ENCODE measurements at regions not wholly inside any gene's neighbourhood (a gene's known extent, or its start where the extent isn't known, plus 50 kb on each side); places are given as distances from the start of the nearest gene placed in this dataset.

DNA sequence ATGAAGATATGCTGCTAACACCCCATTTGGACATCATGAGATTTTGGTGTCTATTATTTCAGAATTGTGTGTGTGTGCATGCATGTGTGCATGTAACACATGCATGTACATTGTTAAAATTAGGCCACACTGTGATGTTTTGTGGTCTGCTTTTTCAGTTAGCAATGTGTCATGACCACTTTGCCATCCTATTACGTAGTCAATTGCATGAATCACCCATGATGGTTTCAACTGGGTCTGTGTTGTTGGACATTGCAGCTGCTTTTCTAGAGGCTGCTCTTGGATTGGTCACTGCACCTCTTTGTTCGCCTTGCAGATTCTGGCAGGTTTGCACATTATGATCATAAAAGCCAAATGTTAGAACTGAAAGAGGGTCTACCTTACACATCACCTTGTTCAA is 101.0 kb upstream of the THBS1 start:
- Histone ChIP-seq H3K27ac (ENCODE audit: insufficient read depth, low read depth, low read length) (no peak overlapping the region), H3K9me3 (replicated peaks; ENCODE audit: control insufficient read depth, insufficient read depth, low read length) (no peaks in the 10 kb centered on the region), H3K27me3 (ENCODE audit: control insufficient read depth in 2 of 2, insufficient read depth in 2 of 2, low read length in 2 of 2) (no peaks in the 10 kb centered on the region), H3K9me1 (replicated peaks; ENCODE audit: control insufficient read depth, extremely low read depth, insufficient read depth, low read length) (no peaks in the 10 kb centered on the region), H3K4me1 (ENCODE audit: control insufficient read depth, extremely low read depth, insufficient read depth, low read length) (peaks cover 3% of the 10 kb centered on the region), H3K4me3 (replicated peaks in 1 of 3; ENCODE audit: insufficient read depth in 1 of 3, low read depth in 1 of 3, low read length in 3 of 3) (no peak overlapping the region), H4K20me1 (replicated peaks; ENCODE audit: control insufficient read depth, extremely low read depth, insufficient read depth, low read length) (no peaks in the 10 kb centered on the region), H3K79me2 (ENCODE audit: control insufficient read depth, insufficient read depth, low read length) (no peaks in the 10 kb centered on the region), H2AFZ (ENCODE audit: low read depth, low read length) (no peak overlapping the region), H3K36me3 (ENCODE audit: control insufficient read depth in 2 of 2, extremely low read depth in 1 of 2, insufficient read depth in 2 of 2, low read length in 2 of 2) (no peaks in the 10 kb centered on the region), H3K9ac (replicated peaks; ENCODE audit: extremely low read depth, insufficient read depth, low read length) (no peak overlapping the region), H3K4me2 (ENCODE audit: insufficient read depth, low read length) (no peak overlapping the region)
- TF ChIP-seq POLR2A (IDR thresholded peaks at IDR 0.05; ENCODE audit: low read depth, low read length) (no peak), MAX (IDR thresholded peaks at IDR 0.05; ENCODE audit: insufficient read depth, insufficient read length) (no peak), POLR2AphosphoS5 (IDR thresholded peaks at IDR 0.05; ENCODE audit: insufficient read depth, low read depth, low read length) (no peak), JUN (IDR thresholded peaks at IDR 0.05; ENCODE audit: borderline replicate concordance, insufficient read depth, insufficient read length, low read depth) (no peak), MYC (IDR thresholded peaks at IDR 0.05; ENCODE audit: low read depth, low read length) (no peak), FOS (IDR thresholded peaks at IDR 0.05; ENCODE audit: borderline replicate concordance, insufficient read depth, low read length) (no peak), EZH2 (IDR thresholded peaks at IDR 0.05; ENCODE audit: borderline replicate concordance, low read depth, low read length, severe bottlenecking) (no peak), GATA2 (IDR thresholded peaks at IDR 0.05; ENCODE audit: insufficient read depth, insufficient read length, low read depth, low read length) (no peak), CTCF (IDR thresholded peaks at IDR 0.05; ENCODE audit: extremely low read depth in 1 of 2, insufficient read depth in 1 of 2, low read depth in 1 of 2, low read length in 2 of 2) (no peak)
- FAIRE-seq (no peak), DNase-seq (ENCODE audit: low read depth, low spot score) (no peak)
- ChIA-PET CTCF (interaction anchor here (2.0 kb wide), 1 partner anchor 12 kb away, joined by 7 read pairs; no protein-coding TSS in a partner anchor), POLR2A (no interaction called here)
- dilution Hi-C loops (cut with MboI; ENCODE audit: extremely low pct_ligation_motif_present, low sequenced_read_pairs) (no loop called here), intact Hi-C loops (cut with micrococcal nuclease) (loop anchor here (10.0 kb wide), 1 partner anchor 775 kb away; no protein-coding TSS in a partner anchor)
- no TSS peak for BruUV-seq (replicated peaks)

All from endothelial cell of umbilical vein (primary cell).